ENCODE measurements at regions not wholly inside any gene's neighbourhood (a gene's known extent, or its start where the extent isn't known, plus 50 kb on each side); places are given as distances from the start of the nearest gene placed in this dataset.

- TF ChIP-seq REST (IDR thresholded peaks at IDR 0.05; ENCODE audit: unreplicated experiment) (no peak), ETS1 (IDR thresholded peaks at IDR 0.05) (no peak), NANOG (IDR thresholded peaks at IDR 0.05; ENCODE audit: borderline replicate concordance) (no peak), STAT1 (IDR thresholded peaks at IDR 0.05; ENCODE audit: unreplicated experiment) (no peak), CREB1 (CRISPR knock-in tag; IDR thresholded peaks at IDR 0.05; ENCODE audit: low read depth) (no peak)
Observed at GRCh38 chr9:118533101-118533500, 828.9 kb downstream of the TLR4 start (continued).

GRCh38 chr9:118533850-118534249 lies 829.6 kb downstream of the TLR4 start:
- H3K9me2 ChIP-seq (ENCODE audit: insufficient read depth), result 0 out of 2 replicates have a peak, but pooled peaks cover 3% of the 10 kb centered on the region
- ATAC-seq, result no peak
- no peaks in the 10 kb centered on the region for H4K20me1 ChIP-seq (replicated peaks; ENCODE audit: insufficient read depth)
- no peaks in the 10 kb centered on the region for H3F3A ChIP-seq (replicated peaks; ENCODE audit: low read depth)
- H3K27me3 ChIP-seq (ENCODE audit: insufficient read depth), result no peaks in the 10 kb centered on the region
- H3K27ac ChIP-seq (ENCODE audit: low read depth), result no peak overlapping the region
- H3K4me1 ChIP-seq (ENCODE audit: insufficient read depth), result no peaks in the 10 kb centered on the region
- H3K4me3 ChIP-seq, result no peak overlapping the region
- H3K4me2 ChIP-seq, result no peak overlapping the region
- H2AFZ ChIP-seq, result no peak overlapping the region
- Mint-ChIP-seq H3K27ac (no peak overlapping the region), H3K4me3 (no peak overlapping the region), H3K27me3 (ENCODE audit: insufficient read depth, low read depth, poor library complexity) (no peaks in the 10 kb centered on the region), H3K36me3 (ENCODE audit: low read depth) (no peaks in the 10 kb centered on the region), H3K4me1 (no peaks in the 10 kb centered on the region; the same call in 2 of the 3 replicates), H3K9me3 (no peaks in the 10 kb centered on the region)
- no peaks in the 10 kb centered on the region for H3K79me2 ChIP-seq (replicated peaks; ENCODE audit: insufficient read depth)
- H3K36me3 ChIP-seq (ENCODE audit: insufficient read depth), result no peaks in the 10 kb centered on the region
- DNase-seq (ENCODE audit: low spot score), result no peak
- no peak for TF ChIP-seq ZNF462 (CRISPR knock-in tag; IDR thresholded peaks at IDR 0.05)
- no peak for TF ChIP-seq ETS1 (IDR thresholded peaks at IDR 0.05)
- TF ChIP-seq ZNF114 (CRISPR knock-in tag; IDR thresholded peaks at IDR 0.05), result no peak
- TF ChIP-seq CREB1 (CRISPR knock-in tag; IDR thresholded peaks at IDR 0.05; ENCODE audit: low read depth), result no peak
- TF ChIP-seq NANOG (IDR thresholded peaks at IDR 0.05; ENCODE audit: borderline replicate concordance), result no peak
- TF ChIP-seq EZH2 (IDR thresholded peaks at IDR 0.05; ENCODE audit: low read depth, unreplicated experiment), result no peak
- TF ChIP-seq STAT1 (IDR thresholded peaks at IDR 0.05; ENCODE audit: unreplicated experiment), result no peak
- no peak for TF ChIP-seq ZNF331 (CRISPR knock-in tag; IDR thresholded peaks at IDR 0.05; ENCODE audit: low read depth)
- TF ChIP-seq POLR2AphosphoS5 (IDR thresholded peaks at IDR 0.05; ENCODE audit: low read depth), result no peak
- TF ChIP-seq JUNB (IDR thresholded peaks at IDR 0.05; ENCODE audit: unreplicated experiment), result no peak
- TF ChIP-seq EZH2phosphoT487 (IDR thresholded peaks at IDR 0.05; ENCODE audit: unreplicated experiment), result no peak

Measured in GM23338 (cell line).